ENCODE measurements at regions not wholly inside any gene's neighbourhood (a gene's known extent, or its start where the extent isn't known, plus 50 kb on each side); places are given as distances from the start of the nearest gene placed in this dataset.
"Not testable (repeated sequence)": the region's sequence is repeated elsewhere in the genome, so short reads cannot be mapped to it uniquely, and the experiment has no call there.

DNA sequence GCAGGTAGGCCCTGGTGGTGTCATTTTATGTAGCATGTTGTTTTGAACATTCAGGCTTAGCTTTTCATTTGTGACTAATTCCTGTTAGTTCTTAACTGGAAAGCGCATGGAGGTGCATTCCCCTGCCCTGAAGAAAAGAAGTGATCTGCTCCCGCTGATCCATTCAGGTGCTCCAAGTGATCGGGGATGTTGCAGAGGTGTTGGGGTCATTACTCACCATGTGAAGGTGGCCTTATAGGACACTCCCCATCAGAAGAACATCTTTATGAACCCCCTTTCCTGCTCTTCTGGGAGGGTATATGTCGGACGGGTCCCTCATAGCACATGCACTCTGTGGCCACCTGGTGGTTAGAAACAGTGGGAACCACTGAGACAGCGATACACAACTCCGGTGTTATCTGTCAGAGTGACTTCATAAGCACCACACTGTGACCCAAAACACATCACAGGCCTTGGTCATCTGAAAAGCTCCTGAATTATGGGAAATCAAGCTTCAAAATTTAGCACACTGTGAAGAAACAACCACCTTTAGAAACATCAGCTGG, 172.5 kb upstream of the NOTCH2NLA start:
- TF ChIP-seq, protein P1, sequence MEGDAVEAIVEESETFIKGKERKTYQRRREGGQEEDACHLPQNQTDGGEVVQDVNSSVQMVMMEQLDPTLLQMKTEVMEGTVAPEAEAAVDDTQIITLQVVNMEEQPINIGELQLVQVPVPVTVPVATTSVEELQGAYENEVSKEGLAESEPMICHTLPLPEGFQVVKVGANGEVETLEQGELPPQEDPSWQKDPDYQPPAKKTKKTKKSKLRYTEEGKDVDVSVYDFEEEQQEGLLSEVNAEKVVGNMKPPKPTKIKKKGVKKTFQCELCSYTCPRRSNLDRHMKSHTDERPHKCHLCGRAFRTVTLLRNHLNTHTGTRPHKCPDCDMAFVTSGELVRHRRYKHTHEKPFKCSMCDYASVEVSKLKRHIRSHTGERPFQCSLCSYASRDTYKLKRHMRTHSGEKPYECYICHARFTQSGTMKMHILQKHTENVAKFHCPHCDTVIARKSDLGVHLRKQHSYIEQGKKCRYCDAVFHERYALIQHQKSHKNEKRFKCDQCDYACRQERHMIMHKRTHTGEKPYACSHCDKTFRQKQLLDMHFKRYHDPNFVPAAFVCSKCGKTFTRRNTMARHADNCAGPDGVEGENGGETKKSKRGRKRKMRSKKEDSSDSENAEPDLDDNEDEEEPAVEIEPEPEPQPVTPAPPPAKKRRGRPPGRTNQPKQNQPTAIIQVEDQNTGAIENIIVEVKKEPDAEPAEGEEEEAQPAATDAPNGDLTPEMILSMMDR (conservative IDR thresholded peaks at IDR 0.05 in 1 of 2, IDR thresholded peaks at IDR 0.05 in 1 of 2; ENCODE audit: extremely low read depth in 1 of 2, insufficient read depth in 1 of 2, low read depth in 1 of 2, low read length in 2 of 2) = peak; percentile 11 to 32
- not testable (repeated sequence) for TF ChIP-seq EZH2 (IDR thresholded peaks at IDR 0.05; ENCODE audit: borderline replicate concordance, low read length)
